Stimulated activated memory B cell treated with anti-CD40 and anti-IgM and Interleukin-4, amounts not matched to agents 10 μg/mL and 1 μg/mL and 100 μg/mL, for 72 hours (primary cell): ENCODE measurements at regions not wholly inside any gene's neighbourhood (a gene's known extent, or its start where the extent isn't known, plus 50 kb on each side); places are given as distances from the start of the nearest gene placed in this dataset.

Source experiments
- ATAC-seq: fragments of 150-1000 bp; cut with Tn5 transposase; 2 replicates; pipeline ENCODE4 v1.10.0; 2021
- H3K27ac Mint-ChIP-seq: one replicate; pipeline ENCODE4 v1.8.0; 2022; ENCODE audit warnings: mild to moderate bottlenecking, mixed read lengths
- H3K27me3 Mint-ChIP-seq: one replicate; pipeline ENCODE4 v1.8.0; 2022; ENCODE audit warnings: mixed read lengths
- H3K36me3 Mint-ChIP-seq: one replicate; pipeline ENCODE4 v1.8.0; 2022; ENCODE audit warnings: mixed read lengths
- H3K4me1 Mint-ChIP-seq: one replicate; pipeline ENCODE4 v1.8.0; 2022; ENCODE audit warnings: mixed read lengths
- H3K4me3 Mint-ChIP-seq: one replicate; pipeline ENCODE4 v1.8.0; 2022; ENCODE audit warnings: mild to moderate bottlenecking, moderate library complexity, mixed read lengths
- H3K9me3 Mint-ChIP-seq: one replicate; pipeline ENCODE4 v1.8.0; 2022; ENCODE audit warnings: mixed read lengths

- H3K27me3 Mint-ChIP-seq: no peaks in the 10 kb centered on the region
- no peaks in the 10 kb centered on the region for H3K36me3 Mint-ChIP-seq
- H3K4me1 Mint-ChIP-seq: no peaks in the 10 kb centered on the region
- H3K27ac Mint-ChIP-seq: no peak overlapping the region
- no peaks in the 10 kb centered on the region for H3K9me3 Mint-ChIP-seq
- no peak overlapping the region for H3K4me3 Mint-ChIP-seq
- no peak for ATAC-seq
Measured at GRCh38 chr10:118148247-118148646, 101.5 kb upstream of the RAB11FIP2 start.

- Mint-ChIP-seq H3K27me3 (peaks cover 11% of the 10 kb centered on the region), H3K36me3 (no peaks in the 10 kb centered on the region), H3K9me3 (no peaks in the 10 kb centered on the region), H3K4me3 (no peak overlapping the region), H3K4me1 (no peaks in the 10 kb centered on the region), H3K27ac (no peak overlapping the region)
- ATAC-seq: no peak
Measured at GRCh38 chr10:118145256-118145655, 98.5 kb upstream of the RAB11FIP2 start.

GRCh38 chr10:118141471-118141870 is 94.7 kb upstream of the RAB11FIP2 start:
- Mint-ChIP-seq H3K27me3 (peaks cover 11% of the 10 kb centered on the region), H3K36me3 (no peaks in the 10 kb centered on the region), H3K27ac (no peak overlapping the region), H3K4me1 (no peaks in the 10 kb centered on the region), H3K9me3 (no peaks in the 10 kb centered on the region), H3K4me3 (no peak overlapping the region)
- no peak for ATAC-seq

GRCh38 chr10:118139321-118139720 is 92.6 kb upstream of the RAB11FIP2 start:
- ATAC-seq: no peak
- Mint-ChIP-seq H3K4me1 (no peaks in the 10 kb centered on the region), H3K27me3 (peaks cover 11% of the 10 kb centered on the region), H3K36me3 (no peaks in the 10 kb centered on the region), H3K4me3 (no peak overlapping the region), H3K9me3 (no peaks in the 10 kb centered on the region), H3K27ac (no peak overlapping the region)

- H3K27me3 Mint-ChIP-seq: peaks cover 21% of the 10 kb centered on the region
- no peaks in the 10 kb centered on the region for H3K4me1 Mint-ChIP-seq
Measured at GRCh38 chr10:118128675-118129074, 81.9 kb upstream of the RAB11FIP2 start.

GRCh38 chr10:118118716-118119115 is 72.0 kb upstream of the RAB11FIP2 start:
- no peaks in the 10 kb centered on the region for H3K4me1 Mint-ChIP-seq
- no peak overlapping the region for H3K27ac Mint-ChIP-seq
- no peaks in the 10 kb centered on the region for H3K9me3 Mint-ChIP-seq
- H3K4me3 Mint-ChIP-seq: no peak overlapping the region
- H3K36me3 Mint-ChIP-seq: no peaks in the 10 kb centered on the region
- no peak for ATAC-seq
- H3K27me3 Mint-ChIP-seq: no peaks in the 10 kb centered on the region

More at GRCh38 chr10:118128675-118129074, 81.9 kb upstream of the RAB11FIP2 start:
- H3K27ac Mint-ChIP-seq: no peak overlapping the region
- no peak for ATAC-seq
- no peaks in the 10 kb centered on the region for H3K36me3 Mint-ChIP-seq
- no peak overlapping the region for H3K4me3 Mint-ChIP-seq
- peaks cover 8% of the 10 kb centered on the region for H3K9me3 Mint-ChIP-seq

- H3K4me3 Mint-ChIP-seq: no peak overlapping the region
- no peak overlapping the region for H3K27ac Mint-ChIP-seq
- no peaks in the 10 kb centered on the region for H3K4me1 Mint-ChIP-seq
- no peaks in the 10 kb centered on the region for H3K36me3 Mint-ChIP-seq
- no peak for ATAC-seq
- no peaks in the 10 kb centered on the region for H3K27me3 Mint-ChIP-seq
- no peaks in the 10 kb centered on the region for H3K9me3 Mint-ChIP-seq
Measured at GRCh38 chr10:118116715-118117449, 70.1 kb upstream of the RAB11FIP2 start.

GRCh38 chr10:118116362-118116714 is 69.6 kb upstream of the RAB11FIP2 start:
- no peaks in the 10 kb centered on the region for H3K9me3 Mint-ChIP-seq
- H3K27me3 Mint-ChIP-seq: no peaks in the 10 kb centered on the region
- no peak overlapping the region for H3K4me3 Mint-ChIP-seq
- no peaks in the 10 kb centered on the region for H3K4me1 Mint-ChIP-seq
- no peaks in the 10 kb centered on the region for H3K36me3 Mint-ChIP-seq
- no peak overlapping the region for H3K27ac Mint-ChIP-seq
- no peak for ATAC-seq

- no peaks in the 10 kb centered on the region for H3K9me3 Mint-ChIP-seq
- ATAC-seq: no peak
- no peak overlapping the region for H3K4me3 Mint-ChIP-seq
- no peaks in the 10 kb centered on the region for H3K27me3 Mint-ChIP-seq
- no peaks in the 10 kb centered on the region for H3K36me3 Mint-ChIP-seq
- H3K27ac Mint-ChIP-seq: no peak overlapping the region
- H3K4me1 Mint-ChIP-seq: no peaks in the 10 kb centered on the region
Measured at GRCh38 chr10:118115701-118116100, 69.0 kb upstream of the RAB11FIP2 start.

GRCh38 chr10:118114992-118115391 is 68.3 kb upstream of the RAB11FIP2 start:
- H3K27ac Mint-ChIP-seq: no peak overlapping the region
- no peaks in the 10 kb centered on the region for H3K27me3 Mint-ChIP-seq
- H3K36me3 Mint-ChIP-seq: no peaks in the 10 kb centered on the region
- no peaks in the 10 kb centered on the region for H3K4me1 Mint-ChIP-seq
- no peaks in the 10 kb centered on the region for H3K9me3 Mint-ChIP-seq
- H3K4me3 Mint-ChIP-seq: no peak overlapping the region
- no peak for ATAC-seq

GRCh38 chr10:118112543-118113125 is 65.9 kb upstream of the RAB11FIP2 start:
- Mint-ChIP-seq H3K4me1 (no peaks in the 10 kb centered on the region), H3K36me3 (no peaks in the 10 kb centered on the region), H3K4me3 (no peak overlapping the region), H3K27me3 (peaks cover 8% of the 10 kb centered on the region), H3K27ac (no peak overlapping the region), H3K9me3 (no peaks in the 10 kb centered on the region)
- ATAC-seq: no peak

- Mint-ChIP-seq H3K27me3 (peaks cover 27% of the 10 kb centered on the region), H3K4me3 (no peak overlapping the region), H3K27ac (no peak overlapping the region), H3K4me1 (no peaks in the 10 kb centered on the region), H3K9me3 (no peaks in the 10 kb centered on the region), H3K36me3 (no peaks in the 10 kb centered on the region)
- ATAC-seq: no peak
Measured at GRCh38 chr10:118110750-118111149, 64.0 kb upstream of the RAB11FIP2 start.

GRCh38 chr10:118108194-118109026 is 61.7 kb upstream of the RAB11FIP2 start:
- Mint-ChIP-seq H3K9me3 (no peaks in the 10 kb centered on the region), H3K4me3 (no peak overlapping the region), H3K27ac (no peak overlapping the region), H3K27me3 (peaks cover 29% of the 10 kb centered on the region), H3K4me1 (no peaks in the 10 kb centered on the region), H3K36me3 (no peaks in the 10 kb centered on the region)
- ATAC-seq: no peak

- H3K36me3 Mint-ChIP-seq: no peaks in the 10 kb centered on the region
- H3K27me3 Mint-ChIP-seq: peaks cover 29% of the 10 kb centered on the region
- H3K27ac Mint-ChIP-seq: no peak overlapping the region
- H3K4me3 Mint-ChIP-seq: no peak overlapping the region
- no peak for ATAC-seq
- H3K4me1 Mint-ChIP-seq: no peaks in the 10 kb centered on the region
- no peaks in the 10 kb centered on the region for H3K9me3 Mint-ChIP-seq
Measured at GRCh38 chr10:118107541-118107940, 60.8 kb upstream of the RAB11FIP2 start.

- no peak for ATAC-seq
- Mint-ChIP-seq H3K4me3 (no peak overlapping the region), H3K27ac (no peak overlapping the region), H3K9me3 (no peaks in the 10 kb centered on the region), H3K36me3 (no peaks in the 10 kb centered on the region), H3K27me3 (peaks cover 29% of the 10 kb centered on the region), H3K4me1 (no peaks in the 10 kb centered on the region)
Measured at GRCh38 chr10:118107040-118107439, 60.3 kb upstream of the RAB11FIP2 start.

GRCh38 chr10:118106426-118106825 is 59.7 kb upstream of the RAB11FIP2 start:
- no peaks in the 10 kb centered on the region for H3K36me3 Mint-ChIP-seq
- no peak for ATAC-seq
- peaks cover 29% of the 10 kb centered on the region for H3K27me3 Mint-ChIP-seq
- H3K4me1 Mint-ChIP-seq: no peaks in the 10 kb centered on the region
- H3K9me3 Mint-ChIP-seq: no peaks in the 10 kb centered on the region
- no peak overlapping the region for H3K4me3 Mint-ChIP-seq
- H3K27ac Mint-ChIP-seq: no peak overlapping the region
